Embryonic facial prominence (tissue), 1 donor: ENCODE measurements at regions not wholly inside any gene's neighbourhood (a gene's known extent, or its start where the extent isn't known, plus 50 kb on each side); places are given as distances from the start of the nearest gene placed in this dataset.

Experiments used
- DNase-seq: peaks from one replicate; pipeline ENCODE4 v3.0.0-alpha.2; 2016; ENCODE audit errors: extremely low spot score

GRCh38 chr5:142434322-142434612, 109.4 kb upstream of the SPRY4 start:
- no peak for DNase-seq

- no peak for DNase-seq
Observed at GRCh38 chr5:142433526-142434321, 108.9 kb upstream of the SPRY4 start.

- DNase-seq, result no peak
Observed at GRCh38 chr5:142432961-142433360, 108.1 kb upstream of the SPRY4 start.

- no peak for DNase-seq
Observed at GRCh38 chr5:142432369-142432863, 107.6 kb upstream of the SPRY4 start.

- no peak for DNase-seq
Observed at GRCh38 chr5:142428773-142429473, 104.1 kb upstream of the SPRY4 start.

GRCh38 chr5:142428036-142428772, 103.4 kb upstream of the SPRY4 start:
- DNase-seq, result no peak

- no peak for DNase-seq
Observed at GRCh38 chr5:142427529-142427928, 102.7 kb upstream of the SPRY4 start.

- DNase-seq, result no peak
Observed at GRCh38 chr5:142427015-142427364, 102.2 kb upstream of the SPRY4 start.

GRCh38 chr5:142426129-142427014, 101.6 kb upstream of the SPRY4 start:
- DNase-seq, result no peak

- no peak for DNase-seq
Observed at GRCh38 chr5:142425286-142426065, 100.7 kb upstream of the SPRY4 start.

- DNase-seq, result no peak
Observed at GRCh38 chr5:142422429-142422828, 97.6 kb upstream of the SPRY4 start.

- DNase-seq, result no peak
Observed at GRCh38 chr5:142421621-142422397, 97.0 kb upstream of the SPRY4 start.

- DNase-seq, result no peak
Observed at GRCh38 chr5:142421228-142421617, 96.4 kb upstream of the SPRY4 start.

- DNase-seq, result peak; percentile 27
Observed at GRCh38 chr5:142420561-142421227, 95.9 kb upstream of the SPRY4 start.

- no peak for DNase-seq
Observed at GRCh38 chr5:142412581-142412980, 87.8 kb upstream of the SPRY4 start.

GRCh38 chr5:142411656-142412425, 87.0 kb upstream of the SPRY4 start:
- no peak for DNase-seq

- DNase-seq, result no peak
Observed at GRCh38 chr5:142411103-142411502, 86.3 kb upstream of the SPRY4 start.

GRCh38 chr5:142408981-142409481, 84.2 kb upstream of the SPRY4 start:
- no peak for DNase-seq

GRCh38 chr5:142408536-142408935, 83.7 kb upstream of the SPRY4 start:
- no peak for DNase-seq
